ENCODE measurements at regions not wholly inside any gene's neighbourhood (a gene's known extent, or its start where the extent isn't known, plus 50 kb on each side); places are given as distances from the start of the nearest gene placed in this dataset.

DNA sequence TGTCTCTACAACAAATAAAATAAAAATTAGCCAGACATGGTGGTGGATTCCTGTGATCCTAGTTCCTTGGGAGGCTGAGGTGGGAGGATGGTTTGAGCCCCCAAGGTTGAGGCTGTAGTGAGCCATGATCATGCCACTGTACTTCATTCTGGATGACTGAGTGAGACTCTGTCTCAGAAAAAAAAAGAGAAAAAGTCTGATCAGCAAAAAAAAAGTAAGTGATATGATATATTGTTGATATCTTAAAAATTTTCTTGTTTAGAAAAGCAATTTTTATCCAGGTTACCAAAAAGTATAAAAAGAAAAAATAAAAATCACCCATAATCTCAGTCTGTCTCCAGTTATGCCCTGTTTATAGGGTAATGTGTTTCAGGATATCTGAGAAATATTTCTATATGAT, 251.4 kb downstream of the OTOL1 start:
- H3K36me3 Mint-ChIP-seq, result no peaks in the 10 kb centered on the region
- H3K27ac ChIP-seq (ENCODE audit: low read depth in 1 of 2, low read length in 2 of 2), result no peak overlapping the region
- no peak overlapping the region for H3K4me3 Mint-ChIP-seq
- no peak for DNase-seq
- H4K20me1 ChIP-seq (ENCODE audit: insufficient read depth, low read length), result no peaks in the 10 kb centered on the region
- H3K27me3 ChIP-seq (ENCODE audit: control insufficient read depth in 2 of 2, insufficient read depth in 2 of 2, low read length in 2 of 2), result no peaks in the 10 kb centered on the region
- no peak overlapping the region for H3K4me2 ChIP-seq (replicated peaks; ENCODE audit: extremely low read depth, low read length, poor library complexity, severe bottlenecking)
- no peak overlapping the region for H2AFZ ChIP-seq (ENCODE audit: insufficient read depth, low read depth, low read length, poor library complexity, severe bottlenecking)
- H3K4me1 ChIP-seq (ENCODE audit: control insufficient read depth in 1 of 2, insufficient read depth in 2 of 2, low read length in 2 of 2), result no peaks in the 10 kb centered on the region
- TF ChIP-seq, protein P1, sequence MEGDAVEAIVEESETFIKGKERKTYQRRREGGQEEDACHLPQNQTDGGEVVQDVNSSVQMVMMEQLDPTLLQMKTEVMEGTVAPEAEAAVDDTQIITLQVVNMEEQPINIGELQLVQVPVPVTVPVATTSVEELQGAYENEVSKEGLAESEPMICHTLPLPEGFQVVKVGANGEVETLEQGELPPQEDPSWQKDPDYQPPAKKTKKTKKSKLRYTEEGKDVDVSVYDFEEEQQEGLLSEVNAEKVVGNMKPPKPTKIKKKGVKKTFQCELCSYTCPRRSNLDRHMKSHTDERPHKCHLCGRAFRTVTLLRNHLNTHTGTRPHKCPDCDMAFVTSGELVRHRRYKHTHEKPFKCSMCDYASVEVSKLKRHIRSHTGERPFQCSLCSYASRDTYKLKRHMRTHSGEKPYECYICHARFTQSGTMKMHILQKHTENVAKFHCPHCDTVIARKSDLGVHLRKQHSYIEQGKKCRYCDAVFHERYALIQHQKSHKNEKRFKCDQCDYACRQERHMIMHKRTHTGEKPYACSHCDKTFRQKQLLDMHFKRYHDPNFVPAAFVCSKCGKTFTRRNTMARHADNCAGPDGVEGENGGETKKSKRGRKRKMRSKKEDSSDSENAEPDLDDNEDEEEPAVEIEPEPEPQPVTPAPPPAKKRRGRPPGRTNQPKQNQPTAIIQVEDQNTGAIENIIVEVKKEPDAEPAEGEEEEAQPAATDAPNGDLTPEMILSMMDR (IDR thresholded peaks at IDR 0.05), result no peak
- peaks cover 0 to 7% (median 0%) of the 10 kb centered on the region in 7 donors for H3K9me3 Mint-ChIP-seq
- H3K36me3 ChIP-seq (replicated peaks in 1 of 2; ENCODE audit: control insufficient read depth in 1 of 2, insufficient read depth in 2 of 2, low read length in 2 of 2), result no peaks in the 10 kb centered on the region
- no peak overlapping the region for H3K9ac ChIP-seq (ENCODE audit: insufficient read depth, low read length, poor library complexity, severe bottlenecking)
- no peak overlapping the region for H3K27ac Mint-ChIP-seq
- no peaks in the 10 kb centered on the region for H3K9me3 ChIP-seq (replicated peaks in 1 of 2; ENCODE audit: control insufficient read depth in 1 of 2, insufficient read depth in 1 of 2, low read length in 2 of 2)
- peaks cover 6% of the 10 kb centered on the region for H3K4me1 Mint-ChIP-seq
- H3K27me3 Mint-ChIP-seq (ENCODE audit: low read depth in 3 of 3), result no peaks in the 10 kb centered on the region
- intact Hi-C loops (cut with micrococcal nuclease), result no loop called here
- H3K79me2 ChIP-seq (ENCODE audit: insufficient read depth, low read length), result no peaks in the 10 kb centered on the region
- no peak overlapping the region for H3K4me3 ChIP-seq (replicated peaks in 1 of 3; ENCODE audit: low read depth in 2 of 3, low read length in 3 of 3)

DNA sequence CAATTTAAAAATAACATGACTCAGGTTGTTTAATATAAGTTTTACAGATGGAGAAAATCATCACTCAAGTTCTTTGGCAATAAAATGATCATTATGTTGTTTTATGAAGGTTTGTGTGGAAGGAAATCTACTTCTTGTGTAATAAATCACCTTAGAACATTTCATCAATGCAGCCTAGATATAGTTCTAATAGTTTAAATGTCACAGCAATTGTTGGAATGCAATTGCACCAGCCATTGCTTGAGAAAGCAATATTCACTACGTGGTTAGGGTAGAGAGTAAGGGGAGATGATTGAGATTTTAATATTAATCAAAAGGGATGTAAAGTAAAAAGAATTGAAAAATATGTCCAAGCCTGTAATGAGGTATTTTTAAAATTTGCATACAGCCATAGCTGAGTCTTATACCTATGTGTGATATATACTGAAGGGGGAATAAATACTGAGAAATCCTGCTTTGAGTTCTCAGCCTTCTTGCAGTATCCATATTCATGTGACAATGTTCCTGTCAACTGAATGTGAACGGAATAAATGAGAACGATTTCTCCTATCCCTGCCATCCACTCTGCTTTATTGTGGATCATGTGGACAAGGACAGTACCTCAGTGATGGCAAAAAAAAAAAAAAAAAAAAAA, 257.9 kb downstream of the OTOL1 start:
- Mint-ChIP-seq H3K27ac (no peak overlapping the region), H3K4me1 (peaks cover 2% of the 10 kb centered on the region), H3K4me3 (no peak overlapping the region), H3K27me3 (ENCODE audit: low read depth in 3 of 3) (peaks cover 0 to 2% (median 0%) of the 10 kb centered on the region in 3 donors), H3K36me3 (no peaks in the 10 kb centered on the region), H3K9me3 (peaks cover 0 to 5% (median 3%) of the 10 kb centered on the region in 7 donors)
- Histone ChIP-seq H3K9ac (ENCODE audit: insufficient read depth, low read length, poor library complexity, severe bottlenecking) (no peak overlapping the region), H2AFZ (ENCODE audit: insufficient read depth, low read depth, low read length, poor library complexity, severe bottlenecking) (no peak overlapping the region), H3K9me3 (replicated peaks in 1 of 2; ENCODE audit: control insufficient read depth in 1 of 2, insufficient read depth in 1 of 2, low read length in 2 of 2) (no peaks in the 10 kb centered on the region), H4K20me1 (ENCODE audit: insufficient read depth, low read length) (no peaks in the 10 kb centered on the region), H3K4me1 (ENCODE audit: control insufficient read depth in 1 of 2, insufficient read depth in 2 of 2, low read length in 2 of 2) (no peaks in the 10 kb centered on the region), H3K27ac (ENCODE audit: low read depth in 1 of 2, low read length in 2 of 2) (no peak overlapping the region), H3K36me3 (replicated peaks in 1 of 2; ENCODE audit: control insufficient read depth in 1 of 2, insufficient read depth in 2 of 2, low read length in 2 of 2) (no peaks in the 10 kb centered on the region), H3K27me3 (ENCODE audit: control insufficient read depth in 2 of 2, insufficient read depth in 2 of 2, low read length in 2 of 2) (no peaks in the 10 kb centered on the region), H3K4me3 (replicated peaks in 1 of 3; ENCODE audit: low read depth in 2 of 3, low read length in 3 of 3) (no peak overlapping the region), H3K4me2 (replicated peaks; ENCODE audit: extremely low read depth, low read length, poor library complexity, severe bottlenecking) (no peak overlapping the region), H3K79me2 (ENCODE audit: insufficient read depth, low read length) (no peaks in the 10 kb centered on the region)
- TF ChIP-seq, protein P1 (IDR thresholded peaks at IDR 0.05), result no peak
- intact Hi-C loops (cut with micrococcal nuclease), result no loop called here
- no peak for DNase-seq
- no CpG with 5 or more reads among the region's 3 CpGs for WGBS (ENCODE audit: insufficient coverage)

All from CD14-positive monocyte (primary cell).